OCI-LY1 (cell line): ENCODE measurements at regions not wholly inside any gene's neighbourhood (a gene's known extent, or its start where the extent isn't known, plus 50 kb on each side); places are given as distances from the start of the nearest gene placed in this dataset.

ENCODE experiments used
- EZH2 ChIP-seq: fragments of 200-600 bp; sonication (generic), shearing (Covaris generic); IDR thresholded peaks from 2 replicates; pipeline ENCODE4 v1.8.0; 2017; ENCODE audit warnings: borderline replicate concordance, mixed run types, mild to moderate bottlenecking, antibody characterized with exemption, low read length, moderate library complexity, mixed read lengths
- TF ChIP-seq, protein P1 (sequence below): fragments of 200-600 bp; sonication (generic), shearing (Covaris generic); IDR thresholded peaks from 2 replicates; pipeline ENCODE4 v1.5.1; 2017; ENCODE audit warnings: mild to moderate bottlenecking, antibody characterized with exemption, low read length, moderate library complexity, mixed read lengths

- TF ChIP-seq, protein P1, sequence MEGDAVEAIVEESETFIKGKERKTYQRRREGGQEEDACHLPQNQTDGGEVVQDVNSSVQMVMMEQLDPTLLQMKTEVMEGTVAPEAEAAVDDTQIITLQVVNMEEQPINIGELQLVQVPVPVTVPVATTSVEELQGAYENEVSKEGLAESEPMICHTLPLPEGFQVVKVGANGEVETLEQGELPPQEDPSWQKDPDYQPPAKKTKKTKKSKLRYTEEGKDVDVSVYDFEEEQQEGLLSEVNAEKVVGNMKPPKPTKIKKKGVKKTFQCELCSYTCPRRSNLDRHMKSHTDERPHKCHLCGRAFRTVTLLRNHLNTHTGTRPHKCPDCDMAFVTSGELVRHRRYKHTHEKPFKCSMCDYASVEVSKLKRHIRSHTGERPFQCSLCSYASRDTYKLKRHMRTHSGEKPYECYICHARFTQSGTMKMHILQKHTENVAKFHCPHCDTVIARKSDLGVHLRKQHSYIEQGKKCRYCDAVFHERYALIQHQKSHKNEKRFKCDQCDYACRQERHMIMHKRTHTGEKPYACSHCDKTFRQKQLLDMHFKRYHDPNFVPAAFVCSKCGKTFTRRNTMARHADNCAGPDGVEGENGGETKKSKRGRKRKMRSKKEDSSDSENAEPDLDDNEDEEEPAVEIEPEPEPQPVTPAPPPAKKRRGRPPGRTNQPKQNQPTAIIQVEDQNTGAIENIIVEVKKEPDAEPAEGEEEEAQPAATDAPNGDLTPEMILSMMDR, result no peak
- no peak for TF ChIP-seq EZH2
Measured at GRCh38 chr12:60847281-60847680, 1251.5 kb downstream of the SLC16A7 start.
